Loucy (cell line): ENCODE measurements at regions not wholly inside any gene's neighbourhood (a gene's known extent, or its start where the extent isn't known, plus 50 kb on each side); places are given as distances from the start of the nearest gene placed in this dataset.

Experiments used
- H2AFZ ChIP-seq: fragments of 200-600 bp; sonication (generic); 2 replicates; pipeline ENCODE4 v1.6.0; 2016; ENCODE audit warnings: antibody characterized with exemption, mild to moderate bottlenecking, low read length, moderate library complexity
- H3F3A ChIP-seq: fragments of 200-600 bp; 2 replicates; pipeline ENCODE4 v1.6.0; 2016; ENCODE audit warnings: antibody characterized with exemption, low read depth, mild to moderate bottlenecking
- H3K27me3 ChIP-seq: fragments of 200-600 bp; sonication (generic); 2 replicates; pipeline ENCODE4 v1.6.1; 2014; ENCODE audit warnings: low read length, mild to moderate bottlenecking; ENCODE audit not compliant: insufficient read depth, poor library complexity, severe bottlenecking
- H3K36me3 ChIP-seq: fragments of 200-600 bp; sonication (generic); 2 replicates; pipeline ENCODE4 v1.6.1; 2016; ENCODE audit warnings: low read length; ENCODE audit not compliant: insufficient read depth
- H3K4me1 ChIP-seq: fragments of 200-600 bp; sonication (generic); 2 replicates; pipeline ENCODE4 v1.5.1; 2014; ENCODE audit warnings: low read length, mild to moderate bottlenecking; ENCODE audit not compliant: insufficient read depth, poor library complexity, severe bottlenecking
- H3K4me2 ChIP-seq: fragments of 200-600 bp; sonication (generic); 2 replicates; pipeline ENCODE4 v1.6.0; 2014; ENCODE audit warnings: antibody characterized with exemption, low read length, low read depth, mild to moderate bottlenecking; ENCODE audit not compliant: poor library complexity, severe bottlenecking
- H3K4me3 ChIP-seq: fragments of 200-600 bp; sonication (generic); 2 replicates; pipeline ENCODE4 v1.5.1; 2014; ENCODE audit warnings: low read length, mild to moderate bottlenecking, mixed read lengths; ENCODE audit not compliant: poor library complexity, severe bottlenecking
- H3K79me2 ChIP-seq: fragments of 200-600 bp; sonication (generic); 2 replicates; pipeline ENCODE4 v1.6.1; 2014; ENCODE audit warnings: low read length; ENCODE audit not compliant: insufficient read depth
- H3K9ac ChIP-seq: fragments of 200-600 bp; sonication (generic); 2 replicates; pipeline ENCODE4 v1.6.0; 2014; ENCODE audit warnings: mild to moderate bottlenecking, low read depth, low read length, moderate library complexity; ENCODE audit not compliant: poor library complexity, severe bottlenecking
- H3K9me2 ChIP-seq: fragments of 200-600 bp; sonication (generic); replicated peaks from 2 replicates; pipeline ENCODE4 v1.6.1; 2016; ENCODE audit warnings: low read depth, low read length, mixed read lengths
- H3K9me3 ChIP-seq: fragments of 200-600 bp; sonication (generic); 2 replicates; pipeline ENCODE4 v1.6.1; 2014; ENCODE audit warnings: mild to moderate bottlenecking, antibody characterized with exemption, low read length, low read depth; ENCODE audit not compliant: insufficient read depth
- H4K20me1 ChIP-seq: fragments of 200-600 bp; sonication (generic); 2 replicates; pipeline ENCODE4 v1.6.0; 2014; ENCODE audit warnings: antibody characterized with exemption, low read length, mild to moderate bottlenecking; ENCODE audit not compliant: insufficient read depth, poor library complexity, severe bottlenecking
- CTCF ChIP-seq: fragments of 200-600 bp; sonication (generic); conservative IDR thresholded peaks from 2 replicates; pipeline ENCODE4 v1.5.1; 2014; ENCODE audit warnings: mild to moderate bottlenecking, antibody characterized with exemption, low read length
- EZH2phosphoT487 ChIP-seq: fragments of 200-600 bp; IDR thresholded peaks from 2 replicates; pipeline ENCODE4 v1.6.1; 2018; ENCODE audit warnings: antibody characterized with exemption, mild to moderate bottlenecking, moderate library complexity, borderline replicate concordance

GRCh38 chr11:130533871-130534270, 85.4 kb downstream of the ADAMTS15 start:
- TF ChIP-seq EZH2phosphoT487 (no peak), CTCF (no peak)
- Histone ChIP-seq H3F3A (no peaks in the 10 kb centered on the region), H3K9me2 (no peaks in the 10 kb centered on the region), H3K27me3 (no peaks in the 10 kb centered on the region), H3K79me2 (no peaks in the 10 kb centered on the region), H3K4me3 (no peak overlapping the region), H3K4me2 (no peak overlapping the region), H3K9me3 (no peaks in the 10 kb centered on the region), H3K36me3 (no peaks in the 10 kb centered on the region), H2AFZ (no peak overlapping the region), H3K9ac (no peak overlapping the region), H3K4me1 (no peaks in the 10 kb centered on the region), H4K20me1 (no peaks in the 10 kb centered on the region)

- Histone ChIP-seq H3K27me3 (no peaks in the 10 kb centered on the region), H3F3A (no peaks in the 10 kb centered on the region), H4K20me1 (no peaks in the 10 kb centered on the region), H3K36me3 (no peaks in the 10 kb centered on the region), H3K9me2 (no peaks in the 10 kb centered on the region), H2AFZ (no peak overlapping the region), H3K9me3 (no peaks in the 10 kb centered on the region), H3K4me2 (no peak overlapping the region), H3K79me2 (no peaks in the 10 kb centered on the region), H3K4me1 (no peaks in the 10 kb centered on the region), H3K4me3 (no peak overlapping the region), H3K9ac (no peak overlapping the region)
- TF ChIP-seq EZH2phosphoT487, result no peak
- no peak for TF ChIP-seq CTCF
Observed at GRCh38 chr11:130534551-130534950, 86.1 kb downstream of the ADAMTS15 start.

- H3K9ac ChIP-seq, result no peak overlapping the region
- H3K4me2 ChIP-seq, result peak overlapping the region; percentile 3
- no peaks in the 10 kb centered on the region for H4K20me1 ChIP-seq
- no peaks in the 10 kb centered on the region for H3K9me2 ChIP-seq
- H3K79me2 ChIP-seq, result no peaks in the 10 kb centered on the region
- H3F3A ChIP-seq, result no peaks in the 10 kb centered on the region
- H3K4me1 ChIP-seq, result no peaks in the 10 kb centered on the region
- H3K27me3 ChIP-seq, result no peaks in the 10 kb centered on the region
- TF ChIP-seq EZH2phosphoT487, result no peak
- TF ChIP-seq CTCF, result no peak
- no peaks in the 10 kb centered on the region for H3K36me3 ChIP-seq
- no peak overlapping the region for H3K4me3 ChIP-seq
- no peaks in the 10 kb centered on the region for H3K9me3 ChIP-seq
- H2AFZ ChIP-seq, result no peak overlapping the region
Observed at GRCh38 chr11:130535520-130535919, 87.1 kb downstream of the ADAMTS15 start.
